Type B pancreatic cell (in vitro differentiated cells): ENCODE measurements at regions not wholly inside any gene's neighbourhood (a gene's known extent, or its start where the extent isn't known, plus 50 kb on each side); places are given as distances from the start of the nearest gene placed in this dataset.

Source experiments
- DNase-seq: peaks from one replicate; pipeline ENCODE4 v3.0.0; 2021; ENCODE audit warnings: mixed read lengths; ENCODE audit not compliant: unreplicated experiment; ENCODE audit errors: extremely low spot score
- H3K27ac Mint-ChIP-seq: 2 replicates; pipeline ENCODE4 v1.8.0; 2021; ENCODE audit warnings: mild to moderate bottlenecking, mixed read lengths
- H3K27me3 Mint-ChIP-seq: 2 replicates; pipeline ENCODE4 v1.8.0; 2021; ENCODE audit warnings: mixed read lengths
- H3K36me3 Mint-ChIP-seq: 2 replicates; pipeline ENCODE4 v1.8.0; 2021; ENCODE audit warnings: mixed read lengths
- H3K4me1 Mint-ChIP-seq: one replicate; pipeline ENCODE4 v1.8.0; 2021; ENCODE audit warnings: mixed read lengths; ENCODE audit not compliant: unreplicated experiment
- H3K4me3 Mint-ChIP-seq: 2 replicates; pipeline ENCODE4 v1.8.0; 2021; ENCODE audit warnings: mild to moderate bottlenecking, mixed read lengths
- H3K9me3 Mint-ChIP-seq: 2 replicates; pipeline ENCODE4 v1.8.0; 2021; ENCODE audit warnings: mixed read lengths
- TF ChIP-seq, protein P1 (sequence below): fragments of 200-600 bp; sonication (generic); conservative IDR thresholded peaks from 2 replicates; pipeline ENCODE4 v1.5.0; 2021; ENCODE audit warnings: antibody characterized with exemption, mild to moderate bottlenecking

DNA sequence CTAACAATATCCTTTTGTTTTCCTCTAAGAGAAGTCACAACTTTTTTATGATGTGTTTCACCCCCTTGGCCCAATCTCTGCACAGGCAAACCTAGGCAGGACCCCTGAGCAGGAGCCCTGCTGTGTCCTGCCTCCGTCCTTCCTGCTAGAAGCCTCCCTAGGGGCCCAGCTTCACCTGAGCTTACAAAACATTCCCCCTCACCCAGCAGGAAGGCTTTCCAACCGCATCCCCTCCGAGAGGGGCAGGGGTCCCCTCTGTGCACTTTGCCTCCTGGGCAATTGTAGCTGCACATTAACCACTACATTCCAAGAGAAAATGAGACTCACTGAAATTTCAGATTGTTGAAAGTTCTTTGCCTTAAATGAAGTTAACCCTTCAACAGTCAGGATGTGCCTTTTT, 176.2 kb downstream of the IRX2 start:
- Mint-ChIP-seq H3K4me3 (no peak overlapping the region), H3K9me3 (no peaks in the 10 kb centered on the region), H3K36me3 (no peaks in the 10 kb centered on the region), H3K27me3 (peaks cover 32% of the 10 kb centered on the region), H3K4me1 (peaks cover 17% of the 10 kb centered on the region), H3K27ac (no peak overlapping the region)
- no peak for DNase-seq
- TF ChIP-seq, protein P1, sequence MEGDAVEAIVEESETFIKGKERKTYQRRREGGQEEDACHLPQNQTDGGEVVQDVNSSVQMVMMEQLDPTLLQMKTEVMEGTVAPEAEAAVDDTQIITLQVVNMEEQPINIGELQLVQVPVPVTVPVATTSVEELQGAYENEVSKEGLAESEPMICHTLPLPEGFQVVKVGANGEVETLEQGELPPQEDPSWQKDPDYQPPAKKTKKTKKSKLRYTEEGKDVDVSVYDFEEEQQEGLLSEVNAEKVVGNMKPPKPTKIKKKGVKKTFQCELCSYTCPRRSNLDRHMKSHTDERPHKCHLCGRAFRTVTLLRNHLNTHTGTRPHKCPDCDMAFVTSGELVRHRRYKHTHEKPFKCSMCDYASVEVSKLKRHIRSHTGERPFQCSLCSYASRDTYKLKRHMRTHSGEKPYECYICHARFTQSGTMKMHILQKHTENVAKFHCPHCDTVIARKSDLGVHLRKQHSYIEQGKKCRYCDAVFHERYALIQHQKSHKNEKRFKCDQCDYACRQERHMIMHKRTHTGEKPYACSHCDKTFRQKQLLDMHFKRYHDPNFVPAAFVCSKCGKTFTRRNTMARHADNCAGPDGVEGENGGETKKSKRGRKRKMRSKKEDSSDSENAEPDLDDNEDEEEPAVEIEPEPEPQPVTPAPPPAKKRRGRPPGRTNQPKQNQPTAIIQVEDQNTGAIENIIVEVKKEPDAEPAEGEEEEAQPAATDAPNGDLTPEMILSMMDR = no peak

DNA sequence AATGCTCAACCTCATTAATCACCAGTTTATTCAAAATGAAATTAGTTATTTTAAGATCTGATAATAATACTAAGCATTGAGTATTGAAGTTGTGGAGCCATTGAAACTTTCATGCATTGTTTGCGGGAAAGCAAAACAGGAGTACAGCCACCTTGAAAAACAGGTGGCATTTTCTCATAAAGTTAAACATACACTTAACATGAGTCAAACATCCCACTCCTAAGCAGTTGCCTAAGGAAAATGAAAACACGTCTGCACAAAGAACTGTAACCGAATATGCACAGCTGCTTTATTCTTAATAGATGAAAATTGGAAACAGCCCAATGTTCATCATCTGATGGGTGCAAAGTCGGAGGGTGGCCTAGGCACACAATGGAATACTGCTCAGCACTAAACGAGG, 177.3 kb downstream of the IRX2 start:
- no peak for DNase-seq
- TF ChIP-seq, protein P1 = no peak
- H3K27ac Mint-ChIP-seq = no peak overlapping the region
- H3K9me3 Mint-ChIP-seq = no peaks in the 10 kb centered on the region
- peaks cover 36% of the 10 kb centered on the region for H3K27me3 Mint-ChIP-seq
- H3K4me3 Mint-ChIP-seq = no peak overlapping the region
- H3K36me3 Mint-ChIP-seq = no peaks in the 10 kb centered on the region
- H3K4me1 Mint-ChIP-seq = peaks cover 21% of the 10 kb centered on the region

DNA sequence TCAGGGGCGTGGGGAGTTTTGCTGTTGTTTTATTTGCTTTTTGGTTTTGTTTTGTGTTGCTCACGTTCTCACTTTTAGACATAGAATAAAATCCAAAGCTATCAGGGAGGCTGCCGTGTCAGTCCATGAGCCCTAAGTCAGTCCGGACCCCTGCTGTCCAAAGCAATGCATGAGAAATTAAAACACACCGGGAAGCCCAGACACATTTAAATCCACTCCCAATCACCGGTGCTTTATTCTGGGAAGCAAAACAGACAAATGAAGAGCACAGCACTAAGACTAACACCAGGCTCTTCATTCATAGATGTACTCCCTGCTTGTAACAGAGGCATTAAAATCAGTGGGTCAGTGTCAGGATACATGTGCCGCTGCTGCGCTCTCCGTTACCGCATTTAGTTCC, 180.9 kb downstream of the IRX2 start:
- H3K4me1 Mint-ChIP-seq = peaks cover 22% of the 10 kb centered on the region
- H3K27ac Mint-ChIP-seq = no peak overlapping the region
- no peaks in the 10 kb centered on the region for H3K36me3 Mint-ChIP-seq
- H3K9me3 Mint-ChIP-seq = no peaks in the 10 kb centered on the region
- H3K27me3 Mint-ChIP-seq = peaks cover 30% of the 10 kb centered on the region
- no peak for DNase-seq
- TF ChIP-seq, protein P1 = no peak
- no peak overlapping the region for H3K4me3 Mint-ChIP-seq

DNA sequence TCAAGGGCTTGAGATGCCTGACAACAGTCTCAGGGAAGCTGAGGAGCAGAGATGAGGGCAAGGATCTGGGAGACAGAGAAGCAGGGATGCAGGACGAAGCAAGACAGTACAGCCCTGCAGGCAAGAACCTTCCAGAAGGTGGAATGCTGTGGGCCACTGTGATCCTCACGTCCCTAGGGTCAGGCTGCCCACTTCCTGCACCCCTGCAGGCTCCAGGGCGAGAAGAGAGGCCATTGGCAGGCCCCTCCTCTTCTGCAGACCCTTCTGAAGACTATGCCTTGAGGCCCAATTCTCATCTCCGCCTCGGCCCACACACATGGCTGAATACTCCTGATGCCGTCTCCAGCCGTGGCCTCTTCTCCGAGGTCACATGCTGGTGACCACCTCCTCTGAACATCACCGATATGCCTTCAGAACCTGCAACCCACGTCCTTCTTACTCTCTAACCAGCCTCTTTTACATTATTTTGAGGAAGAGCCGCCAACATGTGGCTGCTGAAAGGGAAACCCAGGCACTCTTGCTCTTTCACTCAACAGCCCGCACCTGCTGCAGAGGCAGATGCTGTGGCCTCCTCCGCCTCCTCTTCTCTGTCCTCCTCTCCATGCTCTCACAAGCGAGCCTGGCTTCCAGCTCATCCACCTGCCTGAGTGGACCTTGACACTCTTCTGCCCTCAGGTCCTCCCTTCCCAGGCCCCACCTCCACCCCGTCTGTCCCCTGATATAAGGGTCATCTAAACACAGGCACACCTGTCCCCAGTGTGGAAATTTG, 181.5 kb downstream of the IRX2 start:
- H3K36me3 Mint-ChIP-seq = no peaks in the 10 kb centered on the region
- TF ChIP-seq, protein P1 = no peak
- no peak overlapping the region for H3K4me3 Mint-ChIP-seq
- no peak overlapping the region for H3K27ac Mint-ChIP-seq
- H3K27me3 Mint-ChIP-seq = peaks cover 30% of the 10 kb centered on the region
- no peak for DNase-seq
- H3K9me3 Mint-ChIP-seq = no peaks in the 10 kb centered on the region
- H3K4me1 Mint-ChIP-seq = peaks cover 18% of the 10 kb centered on the region

DNA sequence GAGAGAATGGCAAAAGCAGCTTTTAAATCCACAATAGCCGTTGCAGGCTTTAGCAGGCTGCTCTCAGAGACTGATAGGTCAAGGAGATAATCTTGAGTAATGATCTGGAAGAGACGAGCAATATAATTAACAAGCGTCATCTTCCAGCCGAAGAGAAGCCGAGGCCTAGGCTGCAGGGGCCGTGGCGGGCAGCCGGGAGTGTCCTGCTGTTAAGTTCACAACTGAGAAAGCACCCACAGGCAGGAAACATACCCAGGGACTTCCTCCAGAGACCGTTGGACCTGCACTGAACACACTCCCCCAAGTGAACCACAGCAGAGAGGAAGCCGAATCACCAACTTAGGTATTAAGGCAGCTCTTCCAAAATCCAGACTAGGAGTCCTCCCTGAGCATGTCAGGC, 182.3 kb downstream of the IRX2 start:
- no peaks in the 10 kb centered on the region for H3K36me3 Mint-ChIP-seq
- peaks cover 18% of the 10 kb centered on the region for H3K4me1 Mint-ChIP-seq
- no peak overlapping the region for H3K4me3 Mint-ChIP-seq
- DNase-seq = no peak
- H3K9me3 Mint-ChIP-seq = no peaks in the 10 kb centered on the region
- H3K27me3 Mint-ChIP-seq = peaks cover 30% of the 10 kb centered on the region
- TF ChIP-seq, protein P1 = no peak
- H3K27ac Mint-ChIP-seq = no peak overlapping the region
